ENCODE measurements at regions not wholly inside any gene's neighbourhood (a gene's known extent, or its start where the extent isn't known, plus 50 kb on each side); places are given as distances from the start of the nearest gene placed in this dataset.
A peak's percentile ranks its signal among the peaks of the same experiment; 100 is the strongest.
"Not testable (repeated sequence)": the region's sequence is repeated elsewhere in the genome, so short reads cannot be mapped to it uniquely, and the experiment has no call there.

DNA sequence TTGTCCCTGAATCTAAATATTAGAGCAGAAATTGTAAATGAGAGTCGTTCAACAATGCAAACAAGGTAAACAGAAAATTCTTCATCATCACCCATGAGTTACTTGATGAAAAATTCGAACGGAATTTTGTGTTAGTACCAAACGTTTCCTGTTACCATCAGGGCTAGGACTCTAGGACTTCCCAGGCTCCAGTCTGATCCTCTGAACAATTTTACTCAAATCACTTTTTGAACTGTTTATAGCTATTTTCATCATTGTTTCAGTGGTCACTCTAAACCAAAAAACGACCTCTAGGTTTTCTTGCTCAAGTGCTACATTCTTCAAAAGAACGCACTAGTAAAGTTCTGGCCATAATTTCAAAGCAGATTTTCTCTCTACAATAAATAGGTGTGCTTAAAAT, 273.3 kb downstream of the MREG start:
- no peak for DNase-seq

DNA sequence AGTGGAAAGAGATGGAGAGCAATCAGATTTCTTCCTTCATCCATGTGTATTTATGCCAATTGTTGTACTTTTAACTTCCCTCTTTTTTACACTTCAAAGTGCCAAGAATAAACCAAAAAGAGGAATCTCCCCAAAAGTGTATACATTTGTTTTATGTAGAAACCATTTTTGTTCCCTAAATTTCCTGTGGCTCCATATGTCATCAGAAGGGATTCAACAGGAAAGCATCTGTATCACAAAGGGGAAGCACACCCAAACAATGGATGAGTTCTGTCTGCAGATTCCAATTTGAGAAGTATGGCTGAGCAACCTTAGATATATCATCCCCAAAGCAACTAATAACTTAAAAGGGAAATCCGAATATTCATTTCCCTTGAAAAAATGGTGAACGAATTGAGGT, 275.0 kb downstream of the MREG start:
- DNase-seq = no peak

DNA sequence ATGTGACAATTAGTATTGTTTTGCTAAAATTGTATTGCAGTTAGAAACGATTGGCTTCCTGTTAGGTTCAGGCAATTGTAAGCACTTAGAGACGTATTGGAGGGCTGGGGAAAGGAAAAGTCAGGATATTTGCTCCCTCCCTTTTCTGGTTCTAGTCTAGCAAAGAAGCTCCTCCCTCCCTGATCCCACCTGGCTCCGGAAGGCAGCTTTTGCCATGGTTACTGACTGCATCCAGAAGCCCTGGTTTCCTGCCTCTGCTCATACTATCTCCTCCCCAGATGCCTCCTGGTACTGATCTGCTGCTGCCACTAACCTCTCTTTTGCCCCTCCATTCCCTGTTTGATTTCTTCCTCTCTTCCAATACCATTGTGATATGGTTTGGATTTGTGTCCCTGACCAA, 275.9 kb downstream of the MREG start:
- DNase-seq = no peak

DNA sequence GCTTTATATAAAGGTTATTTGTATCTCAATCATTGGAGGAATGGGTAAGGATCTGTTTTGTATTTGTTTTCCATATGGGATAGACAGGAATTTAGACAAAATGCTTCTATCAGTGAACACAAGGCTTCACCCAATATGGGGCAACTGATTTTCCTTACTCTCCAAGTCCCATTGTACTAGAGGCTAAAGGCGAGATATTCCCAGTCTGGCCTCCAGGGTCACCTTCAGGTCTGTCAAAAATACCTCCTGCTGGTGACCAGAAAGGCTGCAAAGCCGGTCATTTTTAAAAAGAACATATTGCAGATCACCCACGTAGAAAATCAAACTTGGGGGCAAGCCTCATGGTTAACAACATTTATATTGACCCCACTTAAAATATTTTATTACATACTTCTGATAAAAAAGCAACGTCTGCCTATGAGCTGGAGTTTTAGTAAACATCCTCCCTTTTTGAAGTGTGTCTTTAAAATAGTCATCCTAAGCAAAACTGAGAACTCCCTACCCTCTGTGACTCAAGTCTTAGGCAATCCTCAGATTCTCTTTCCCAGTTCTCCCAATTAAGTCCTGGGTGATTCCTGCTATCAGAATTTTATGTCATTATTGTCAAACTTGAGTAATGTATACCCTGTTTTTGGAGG, 276.6 kb downstream of the MREG start:
- DNase-seq = no peak

DNA sequence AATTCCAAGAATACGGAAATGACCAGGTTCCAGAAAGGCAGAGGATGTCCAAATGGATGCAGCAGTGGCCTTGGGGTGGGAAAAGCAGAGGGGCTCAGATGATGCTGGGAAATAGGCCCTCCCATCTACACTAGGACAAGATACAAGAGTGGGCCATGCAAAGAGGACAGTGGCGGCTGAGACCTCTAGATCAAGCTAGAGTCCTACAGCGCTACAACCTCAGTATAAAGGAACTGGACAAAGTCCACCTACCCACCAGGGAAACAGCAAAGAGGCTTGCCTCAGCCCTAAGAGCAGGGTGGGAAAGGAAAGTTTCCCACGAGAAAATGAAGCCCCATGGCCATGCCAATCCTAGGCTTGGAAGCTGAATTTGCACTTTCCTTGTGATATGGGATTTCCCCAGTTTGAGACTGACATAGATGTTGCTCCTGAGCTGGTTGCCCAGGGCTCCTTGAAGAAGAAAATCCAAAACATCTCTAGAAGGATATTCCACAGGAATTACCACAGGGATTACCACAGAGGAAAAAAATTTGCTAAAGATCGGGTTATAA, 282.2 kb downstream of the MREG start:
- no peak for DNase-seq

DNA sequence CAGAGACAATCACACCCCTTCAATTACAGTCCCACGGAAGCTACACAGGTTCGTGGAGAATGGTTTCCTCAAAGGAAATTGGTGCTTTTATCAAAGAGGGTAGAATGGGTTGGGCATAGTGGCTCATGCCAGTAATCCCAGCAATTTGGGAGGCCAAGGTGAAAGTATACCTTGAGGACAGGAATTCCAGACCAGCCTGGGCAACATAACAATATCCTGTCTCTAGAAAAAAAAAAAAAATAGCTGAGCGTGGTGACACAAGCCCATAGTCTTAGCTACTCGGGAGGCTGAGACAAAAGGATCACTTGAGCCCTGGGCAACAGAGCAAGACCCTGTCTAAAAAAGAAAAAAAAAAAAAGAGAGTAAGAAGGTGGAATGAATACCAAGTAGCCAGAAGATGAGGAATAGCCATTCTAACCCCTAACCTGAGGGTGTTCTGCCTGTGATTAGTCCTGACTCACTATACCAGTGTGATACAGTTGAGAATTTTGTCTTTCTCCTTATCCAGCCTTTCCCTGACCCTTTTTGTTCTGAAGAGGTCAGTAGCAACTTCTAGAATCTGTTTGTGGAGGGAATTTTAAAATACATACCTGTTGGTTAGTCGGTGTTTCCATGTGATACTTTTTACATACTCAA, 283.2 kb downstream of the MREG start:
- no peak for DNase-seq

DNA sequence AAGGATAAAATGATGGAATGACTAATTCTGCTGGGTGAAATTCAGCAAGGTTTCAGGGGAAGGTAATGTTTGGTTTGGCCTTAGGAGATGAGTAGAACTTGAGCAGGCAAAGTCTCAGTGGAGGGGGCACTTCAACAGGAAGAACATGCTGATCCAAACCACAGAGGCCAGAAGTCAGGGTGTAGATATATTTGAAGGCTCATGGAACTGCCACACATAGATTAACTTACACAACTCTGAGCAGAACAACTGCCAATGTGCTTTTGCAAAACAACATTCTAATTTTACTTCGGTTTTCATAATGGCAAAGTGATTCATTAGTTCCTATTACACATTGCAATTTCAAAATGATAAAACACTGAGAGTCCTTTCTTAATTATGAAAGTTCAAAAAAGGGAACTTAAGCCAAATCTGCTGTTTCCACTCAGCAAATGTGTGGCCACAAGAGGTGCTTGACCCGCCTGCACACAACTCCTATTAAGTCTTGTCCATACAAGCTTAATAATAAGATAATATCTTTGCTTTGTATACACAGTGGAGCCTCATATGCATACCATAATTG, 284.8 kb downstream of the MREG start:
- peak; percentile 40 for DNase-seq

DNA sequence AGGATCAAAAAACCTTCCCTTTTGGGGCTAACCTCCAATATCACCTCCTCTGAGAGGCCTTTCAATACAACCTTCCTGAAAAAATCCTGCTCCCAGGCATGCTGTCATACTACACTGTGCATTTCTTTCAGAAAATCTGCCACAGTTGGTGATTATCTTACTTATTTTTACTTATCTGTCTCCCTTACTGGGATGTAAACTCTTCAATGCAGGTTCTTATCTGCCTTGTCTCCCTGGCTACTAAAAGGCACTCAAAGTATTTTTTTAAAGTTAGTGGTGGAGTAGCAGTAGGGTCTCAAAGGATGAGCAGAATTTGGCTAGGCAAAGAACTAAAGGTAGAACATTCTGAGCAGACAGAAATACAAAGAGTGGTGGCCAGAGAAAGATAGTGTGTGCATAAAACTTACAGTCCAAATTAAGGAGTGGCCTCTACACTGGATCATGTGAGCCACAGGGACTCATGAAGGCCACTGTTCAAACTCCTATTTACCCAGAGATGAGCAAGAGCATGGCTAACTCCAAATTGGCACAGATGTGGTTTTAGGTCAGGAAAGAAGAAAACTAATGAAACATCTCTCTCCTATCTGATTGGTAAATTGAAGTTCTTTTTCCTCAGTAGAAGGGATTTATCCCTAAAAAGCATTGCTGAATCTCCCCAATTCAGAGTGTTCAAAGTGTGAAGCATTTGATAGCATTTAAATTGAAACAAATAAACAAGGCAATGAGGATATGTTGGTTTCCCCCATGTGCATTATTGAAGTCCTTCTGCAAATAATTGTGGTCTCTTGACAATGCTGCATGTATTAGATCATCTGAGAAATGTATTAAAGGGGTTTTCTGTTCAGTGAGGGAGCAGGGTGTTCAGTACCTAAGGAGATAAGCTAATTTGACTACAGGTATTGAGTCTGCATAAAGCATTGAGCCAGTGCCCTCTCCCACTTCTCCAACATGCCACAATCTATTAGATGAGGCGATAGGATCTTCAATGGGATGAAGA, 285.5 kb downstream of the MREG start:
- DNase-seq = no peak

DNA sequence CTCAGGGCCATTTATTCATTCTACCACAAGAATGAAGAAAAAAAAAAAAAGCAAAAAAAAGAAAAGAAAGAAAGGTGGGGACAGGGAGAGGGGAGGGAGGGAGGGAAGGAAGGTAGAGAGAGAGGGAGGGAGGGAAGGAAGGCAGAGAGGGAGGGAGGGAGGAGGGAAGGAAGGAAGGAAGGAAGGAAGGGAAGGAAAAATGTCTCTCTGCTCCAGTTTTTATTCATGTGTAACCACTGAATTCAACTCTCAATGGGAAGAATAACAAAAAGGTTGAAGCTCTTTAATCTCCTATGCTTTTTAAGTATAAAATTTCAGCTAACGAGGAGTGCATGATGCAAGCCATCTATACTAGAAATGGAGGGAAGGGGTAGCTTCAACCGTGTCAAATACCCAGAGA, 287.3 kb downstream of the MREG start:
- DNase-seq = no peak

DNA sequence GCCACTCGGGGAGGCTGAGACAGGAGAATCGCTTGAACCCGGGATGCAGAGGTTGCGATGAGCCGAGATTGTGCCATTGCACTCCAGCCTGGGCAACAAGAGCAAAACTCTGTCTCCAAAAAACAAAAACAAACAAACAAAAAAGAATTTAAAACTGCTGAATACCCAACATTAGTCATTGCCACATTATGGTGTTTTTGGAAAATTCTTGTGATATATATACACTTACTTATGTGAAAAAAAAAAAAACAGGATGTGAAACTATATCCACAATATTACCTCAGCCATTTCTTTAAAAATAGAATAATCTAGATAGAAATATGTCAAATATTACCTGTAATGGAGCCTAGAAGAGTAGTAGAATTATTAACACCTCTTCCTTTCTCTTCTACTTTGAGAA, 288.3 kb upstream of the FN1 start:
- no peak for DNase-seq

DNA sequence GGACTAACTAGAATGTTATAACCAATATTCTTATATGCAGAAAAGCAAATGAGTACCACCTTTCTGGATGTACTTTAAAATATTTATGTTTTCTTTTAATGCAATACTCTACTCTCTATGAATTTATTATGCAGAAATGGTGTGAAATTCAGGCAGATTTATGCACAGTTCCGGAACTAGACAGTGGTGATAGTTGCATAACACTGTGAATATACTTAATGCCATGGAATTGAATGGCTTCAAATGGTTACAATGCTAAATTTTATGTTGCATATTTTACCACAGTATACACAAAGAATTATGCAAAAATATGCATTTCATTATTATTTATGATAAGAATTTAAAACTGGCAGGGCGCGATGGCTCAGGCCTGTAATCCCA, 287.8 kb upstream of the FN1 start:
- no peak for DNase-seq

DNA sequence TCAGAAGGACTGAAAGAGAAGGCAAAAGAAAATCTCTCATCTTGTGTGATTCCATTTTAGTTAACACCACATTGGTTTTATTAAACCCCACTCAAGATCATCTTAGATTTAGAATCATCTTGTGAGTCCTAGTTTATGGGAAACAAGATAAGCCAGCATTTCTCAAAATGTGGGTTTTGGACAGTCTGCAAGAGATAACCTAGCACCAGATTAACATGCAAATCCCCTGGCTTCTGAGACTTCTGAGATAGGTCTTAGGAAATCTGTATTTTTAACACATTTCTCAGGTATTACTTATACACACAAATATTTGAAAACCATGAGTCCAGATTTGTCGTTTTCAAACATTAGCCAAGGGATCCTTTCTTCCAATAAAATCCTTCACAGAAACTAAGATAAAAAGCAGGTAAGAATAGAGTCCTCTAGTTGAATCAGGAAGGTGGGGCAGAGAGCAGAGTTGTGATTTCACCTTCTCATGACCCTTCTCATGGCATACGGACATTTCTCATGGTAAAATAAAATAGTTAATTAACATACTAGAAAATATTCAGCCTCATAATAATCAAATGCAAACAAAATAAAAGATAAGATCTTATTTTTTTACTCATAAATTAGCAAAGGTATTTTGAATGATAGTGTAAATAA, 287.2 kb upstream of the FN1 start:
- DNase-seq = no peak

DNA sequence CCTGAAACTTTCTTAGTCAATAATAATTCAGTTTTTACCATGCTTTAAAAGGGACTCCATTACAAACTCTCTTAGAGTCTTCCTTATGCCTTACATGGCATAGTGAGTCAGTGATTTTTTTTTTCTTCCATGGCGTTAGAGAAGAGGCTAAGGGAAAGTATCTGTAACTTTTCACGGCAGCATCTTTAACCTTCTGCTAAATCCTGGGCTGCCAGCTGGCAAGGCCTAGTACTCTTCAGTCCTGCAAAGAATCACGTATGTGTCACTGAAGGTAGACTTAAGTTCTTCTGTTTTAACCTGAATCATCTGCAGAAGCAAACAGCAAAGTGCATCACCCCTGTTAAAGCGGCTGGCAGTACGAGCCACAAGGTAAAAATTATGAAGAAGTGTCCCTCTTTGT, 286.3 kb upstream of the FN1 start:
- DNase-seq = no peak

DNA sequence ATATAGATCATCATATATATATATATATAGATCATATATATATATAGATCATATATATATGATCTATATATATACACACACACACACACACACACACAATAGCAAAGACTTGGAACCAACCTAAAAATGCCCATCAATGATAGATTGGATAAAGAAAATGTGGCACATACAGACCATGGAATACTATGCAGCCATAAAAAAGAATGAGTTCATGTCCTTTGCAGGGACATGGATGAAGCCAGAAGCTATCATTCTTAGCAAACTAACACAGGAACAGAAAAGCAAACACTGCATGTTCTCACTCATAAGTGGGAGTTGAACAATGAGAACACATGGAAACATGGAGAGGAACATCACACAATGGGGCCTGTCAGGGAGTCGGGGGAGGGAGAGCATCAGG, 285.6 kb upstream of the FN1 start:
- not testable (repeated sequence) for DNase-seq

DNA sequence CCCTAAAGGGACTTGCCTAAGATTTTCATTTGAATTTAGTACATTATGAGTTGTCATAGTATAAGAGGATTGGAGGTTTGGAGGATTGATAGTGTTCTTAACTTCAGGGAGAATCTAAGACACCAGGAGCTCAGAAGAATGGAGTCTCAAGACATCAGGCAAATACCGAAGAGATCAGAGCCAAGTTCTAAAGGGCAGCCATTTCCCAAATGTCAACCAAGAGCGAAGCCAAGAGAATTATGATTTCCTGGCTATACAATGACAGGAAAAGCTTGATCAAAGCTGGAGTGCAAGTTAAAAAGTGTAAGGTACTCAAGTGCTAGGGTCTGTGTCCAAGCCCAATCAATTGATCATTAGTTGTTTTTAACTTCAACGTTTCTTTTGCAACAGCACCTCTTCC, 283.0 kb upstream of the FN1 start:
- DNase-seq = no peak

DNA sequence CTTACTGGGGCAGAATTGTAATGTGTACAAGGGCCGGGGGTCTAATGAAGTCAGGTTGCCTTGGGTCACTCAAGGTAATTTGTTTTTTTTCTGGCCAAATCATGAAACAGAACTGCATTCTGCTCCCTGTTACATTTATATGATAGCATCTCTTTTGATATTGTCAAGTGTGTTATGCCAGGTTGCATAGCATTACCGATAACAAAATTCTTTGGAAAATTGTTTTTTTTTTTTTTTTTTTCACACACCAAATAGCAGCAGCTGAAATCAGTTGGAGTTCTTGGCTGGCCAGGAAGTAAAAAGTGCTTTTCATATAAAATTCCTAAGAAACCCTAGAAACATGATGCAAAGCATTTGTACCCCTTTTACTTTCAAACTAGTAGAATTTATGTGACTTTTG, 282.6 kb upstream of the FN1 start:
- no peak for DNase-seq

DNA sequence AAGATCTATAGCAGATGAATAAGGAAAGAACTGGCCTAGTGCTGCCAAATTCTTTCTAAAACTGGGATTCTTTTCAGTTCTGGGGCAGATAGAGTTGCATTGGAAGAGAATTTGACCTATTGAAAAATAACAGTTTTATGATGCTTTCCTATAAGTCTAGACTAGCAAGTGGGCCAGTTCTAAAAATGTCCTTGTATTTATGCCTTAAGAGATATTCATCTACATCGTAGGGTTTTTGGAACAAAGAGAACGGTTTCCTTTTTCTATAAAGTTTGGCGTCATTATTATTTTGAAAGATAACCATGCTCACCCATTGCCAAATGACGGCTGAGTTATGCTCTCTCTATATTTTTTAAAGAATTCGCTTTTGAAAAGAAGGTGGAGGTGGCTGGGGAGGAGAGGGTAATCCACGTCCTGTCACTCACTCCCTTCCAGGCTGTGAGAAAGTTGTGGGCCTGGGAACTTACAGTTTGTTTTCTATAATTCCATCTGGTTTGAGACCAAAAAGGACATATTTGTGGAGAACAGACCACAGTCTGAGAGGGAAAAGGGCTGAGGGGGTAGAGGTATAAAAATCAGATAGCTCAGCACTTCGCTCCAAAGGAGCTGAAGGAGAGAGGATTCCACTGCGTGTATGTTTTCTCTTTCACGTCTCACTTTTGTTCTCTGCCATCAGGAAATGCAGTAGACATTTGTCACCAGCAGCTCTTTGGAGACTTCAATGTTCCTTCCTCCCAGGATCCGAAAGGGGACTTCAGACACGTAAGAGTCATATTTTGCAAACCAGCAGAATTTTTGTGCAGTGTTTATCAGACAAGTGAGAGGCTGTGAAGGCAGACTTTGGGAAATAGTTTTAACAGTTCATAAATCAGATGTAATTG, 281.9 kb upstream of the FN1 start:
- no peak for DNase-seq

DNA sequence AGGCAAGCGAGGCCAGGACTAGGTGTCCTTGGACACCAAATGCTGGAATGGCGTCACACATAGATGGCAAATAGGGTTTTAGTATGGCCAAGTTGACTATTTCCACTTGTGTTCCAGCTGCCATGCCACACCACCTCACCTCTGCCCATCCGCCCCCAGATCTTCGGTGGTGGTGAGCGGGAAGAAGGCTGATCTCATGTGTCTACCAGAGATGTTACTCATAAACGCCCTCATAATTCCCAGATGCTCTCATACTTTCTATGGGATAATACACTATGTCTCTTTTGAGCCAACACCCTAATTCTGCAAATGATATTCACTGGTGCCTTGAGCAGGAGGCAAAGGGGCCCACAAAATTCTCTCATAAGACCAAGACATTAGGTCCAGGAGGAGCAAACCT, 281.1 kb upstream of the FN1 start:
- DNase-seq = no peak

DNA sequence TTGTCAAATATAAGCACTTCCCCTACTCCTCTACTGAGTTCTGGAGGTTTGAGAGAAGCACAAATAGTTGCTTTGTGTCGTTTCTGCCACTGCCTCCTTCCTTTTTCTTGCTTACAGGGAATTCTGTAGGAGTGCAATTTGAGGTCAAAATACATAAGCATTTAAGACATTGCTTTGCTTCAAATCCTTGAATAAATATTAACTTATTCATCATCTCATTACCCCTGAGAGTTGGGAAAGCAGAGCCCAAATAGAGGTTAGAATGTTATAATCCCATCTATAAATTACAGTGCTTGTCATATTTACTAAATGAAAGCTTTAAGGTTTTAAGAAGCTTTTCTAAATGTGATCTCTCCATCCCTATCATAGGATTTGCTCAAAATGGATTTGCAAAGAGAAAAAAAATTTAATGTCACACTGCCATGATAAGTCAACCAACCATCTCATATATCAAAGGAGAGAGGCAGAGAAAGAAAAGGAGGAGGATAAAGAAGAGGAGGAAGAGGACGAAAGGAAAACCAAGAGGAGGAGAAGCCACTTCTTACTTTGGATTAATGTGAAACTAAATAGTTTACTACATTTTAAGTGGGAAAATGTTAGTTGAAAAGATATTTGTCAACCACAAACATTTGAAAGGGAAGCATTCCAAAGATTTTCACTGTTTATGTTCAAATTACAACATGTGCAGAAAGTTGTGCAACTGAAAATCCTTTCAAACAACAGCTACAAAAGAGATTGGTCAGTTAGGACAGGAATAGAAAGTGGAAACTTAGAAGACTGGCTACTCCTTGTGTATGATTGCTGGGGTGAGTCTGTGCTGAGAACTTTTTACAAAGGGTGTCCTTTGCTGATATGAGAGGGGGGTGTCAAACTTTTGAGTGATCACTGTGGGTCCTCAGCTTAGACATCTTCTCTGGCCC, 277.3 kb upstream of the FN1 start:
- no peak for DNase-seq

DNA sequence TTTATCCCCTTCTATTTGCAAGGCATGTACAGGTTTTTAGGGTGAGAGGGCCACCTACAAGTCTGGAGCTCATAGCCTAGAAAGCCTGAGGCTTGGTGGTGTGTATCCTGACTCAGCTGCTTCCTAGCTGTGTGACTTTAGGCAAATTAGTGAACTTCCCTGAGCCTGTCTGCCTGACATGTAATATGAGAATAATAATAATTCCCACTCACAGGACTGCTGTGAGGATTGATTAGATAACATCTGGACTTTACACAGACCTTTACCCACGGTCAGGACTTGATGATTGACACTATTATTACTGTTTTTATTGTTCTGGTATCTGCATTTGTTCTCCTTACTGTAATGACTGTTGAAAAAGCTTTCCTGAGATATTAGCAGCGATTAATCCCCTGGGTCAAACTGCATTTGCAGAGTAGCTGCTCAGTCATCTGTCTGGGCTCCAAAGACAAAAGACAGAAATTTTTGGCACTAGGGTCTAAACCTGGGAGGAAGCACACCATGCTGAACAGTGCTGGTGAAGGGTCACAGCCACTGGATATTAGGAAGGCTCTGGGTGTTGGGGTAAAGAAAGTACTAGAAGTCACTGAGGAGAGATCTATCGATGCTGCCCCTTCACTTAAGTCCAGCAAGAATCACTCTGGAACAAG, 276.5 kb upstream of the FN1 start:
- no peak for DNase-seq

Measured in T1000 (cell line).